ENCODE measurements at regions not wholly inside any gene's neighbourhood (a gene's known extent, or its start where the extent isn't known, plus 50 kb on each side); places are given as distances from the start of the nearest gene placed in this dataset.

- TF ChIP-seq CTCF (IDR thresholded peaks at IDR 0.05), result no peak
- no peak for TF ChIP-seq POLR2A (IDR thresholded peaks at IDR 0.05)
These were observed 215.3 kb upstream of the ROBO1 start for GRCh38 chr3:79983118-79983517.
